NB4 (cell line): ENCODE measurements at regions not wholly inside any gene's neighbourhood (a gene's known extent, or its start where the extent isn't known, plus 50 kb on each side); places are given as distances from the start of the nearest gene placed in this dataset.
"Not testable (repeated sequence)": the region's sequence is repeated elsewhere in the genome, so short reads cannot be mapped to it uniquely, and the experiment has no call there.

ENCODE experiments used
- CTCF ChIP-seq: IDR thresholded peaks from one replicate; pipeline ENCODE4 v1.5.1; 2012; ENCODE audit warnings: low read depth, low read length
- MAX ChIP-seq: IDR thresholded peaks from 2 replicates; pipeline ENCODE4 v1.6.1; 2011; ENCODE audit warnings: low read depth, low read length
- MYC ChIP-seq: IDR thresholded peaks from 2 replicates; pipeline ENCODE4 v1.6.1; 2011; ENCODE audit warnings: low read depth, low read length
- POLR2A ChIP-seq: IDR thresholded peaks from 2 replicates; pipeline ENCODE4 v1.6.1; 2011; ENCODE audit warnings: mild to moderate bottlenecking; ENCODE audit not compliant: insufficient read length; ENCODE audit errors: extremely low read depth

- not testable (repeated sequence) for TF ChIP-seq POLR2A, CTCF, MAX, MYC
These were observed 58.2 kb upstream of the CSF1 start for GRCh38 chr1:109852221-109853015.
